ENCODE measurements at regions not wholly inside any gene's neighbourhood (a gene's known extent, or its start where the extent isn't known, plus 50 kb on each side); places are given as distances from the start of the nearest gene placed in this dataset.

DNA sequence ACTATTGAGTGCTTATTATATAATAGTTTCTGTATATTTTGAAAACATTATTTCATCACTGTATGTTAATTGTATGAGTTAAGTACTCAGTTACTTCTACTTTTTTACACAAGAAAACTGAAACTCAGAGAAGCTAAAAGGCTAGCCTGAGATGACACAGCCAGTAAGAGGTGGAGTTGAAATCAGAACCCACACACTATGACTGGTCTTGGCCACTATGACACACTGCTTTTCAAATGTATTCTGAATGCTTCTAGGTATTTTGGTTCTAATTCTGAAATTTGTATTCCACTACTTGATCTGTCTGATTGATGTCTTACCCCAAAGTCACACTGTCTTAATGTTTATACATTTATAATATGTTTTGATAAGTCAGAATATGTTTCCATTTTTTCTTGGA is 181.8 kb downstream of the ZDHHC21 start:
- BruUV-seq (replicated peaks): no TSS peak
- Histone ChIP-seq H3K9me2 (replicated peaks; ENCODE audit: low read length) (no peaks in the 10 kb centered on the region), H3K4me3 (ENCODE audit: low read length) (no peak overlapping the region), H4K20me1 (ENCODE audit: low read length) (no peaks in the 10 kb centered on the region), H3F3A (ENCODE audit: low read length, unreplicated experiment) (no peaks in the 10 kb centered on the region), H3K27ac (ENCODE audit: low read length) (no peak overlapping the region), H2AFZ (ENCODE audit: low read length) (no peak overlapping the region), H3K4me1 (ENCODE audit: insufficient read depth, low read length) (no peaks in the 10 kb centered on the region), H3K27me3 (ENCODE audit: low read length) (no peaks in the 10 kb centered on the region), H3K9me3 (ENCODE audit: low read length) (no peaks in the 10 kb centered on the region), H3K79me2 (ENCODE audit: low read length) (no peaks in the 10 kb centered on the region), H3K9ac (ENCODE audit: low read length) (no peak overlapping the region), H3K36me3 (ENCODE audit: low read depth, low read length) (no peaks in the 10 kb centered on the region), H3K4me2 (ENCODE audit: low read length) (no peak overlapping the region)
- ATAC-seq (no peak), DNase-seq (peak; percentile 14)
- ChIA-PET POLR2A (ENCODE audit: unreplicated experiment) (no interaction called here), CTCF (no interaction called here)
- TF ChIP-seq EZH2 (IDR thresholded peaks at IDR 0.05; ENCODE audit: low read length, unreplicated experiment) (no peak), EZH2phosphoT487 (IDR thresholded peaks at IDR 0.05; ENCODE audit: borderline replicate concordance, low read length) (no peak)
- TF ChIP-seq, protein P1, sequence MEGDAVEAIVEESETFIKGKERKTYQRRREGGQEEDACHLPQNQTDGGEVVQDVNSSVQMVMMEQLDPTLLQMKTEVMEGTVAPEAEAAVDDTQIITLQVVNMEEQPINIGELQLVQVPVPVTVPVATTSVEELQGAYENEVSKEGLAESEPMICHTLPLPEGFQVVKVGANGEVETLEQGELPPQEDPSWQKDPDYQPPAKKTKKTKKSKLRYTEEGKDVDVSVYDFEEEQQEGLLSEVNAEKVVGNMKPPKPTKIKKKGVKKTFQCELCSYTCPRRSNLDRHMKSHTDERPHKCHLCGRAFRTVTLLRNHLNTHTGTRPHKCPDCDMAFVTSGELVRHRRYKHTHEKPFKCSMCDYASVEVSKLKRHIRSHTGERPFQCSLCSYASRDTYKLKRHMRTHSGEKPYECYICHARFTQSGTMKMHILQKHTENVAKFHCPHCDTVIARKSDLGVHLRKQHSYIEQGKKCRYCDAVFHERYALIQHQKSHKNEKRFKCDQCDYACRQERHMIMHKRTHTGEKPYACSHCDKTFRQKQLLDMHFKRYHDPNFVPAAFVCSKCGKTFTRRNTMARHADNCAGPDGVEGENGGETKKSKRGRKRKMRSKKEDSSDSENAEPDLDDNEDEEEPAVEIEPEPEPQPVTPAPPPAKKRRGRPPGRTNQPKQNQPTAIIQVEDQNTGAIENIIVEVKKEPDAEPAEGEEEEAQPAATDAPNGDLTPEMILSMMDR (conservative IDR thresholded peaks at IDR 0.05; ENCODE audit: low read depth, low read length): no peak
- intact Hi-C loops (cut with micrococcal nuclease): no loop called here

- Histone ChIP-seq H3K9me2 (replicated peaks; ENCODE audit: low read length) (no peaks in the 10 kb centered on the region), H3K36me3 (ENCODE audit: low read depth, low read length) (no peaks in the 10 kb centered on the region), H3K4me2 (ENCODE audit: low read length) (no peak overlapping the region), H3K27ac (ENCODE audit: low read length) (no peak overlapping the region), H3K27me3 (ENCODE audit: low read length) (no peaks in the 10 kb centered on the region), H3K9ac (ENCODE audit: low read length) (no peak overlapping the region), H3K9me3 (ENCODE audit: low read length) (no peaks in the 10 kb centered on the region), H2AFZ (ENCODE audit: low read length) (no peak overlapping the region), H3K79me2 (ENCODE audit: low read length) (no peaks in the 10 kb centered on the region), H3K4me3 (ENCODE audit: low read length) (no peak overlapping the region), H3F3A (ENCODE audit: low read length, unreplicated experiment) (no peaks in the 10 kb centered on the region), H4K20me1 (ENCODE audit: low read length) (no peaks in the 10 kb centered on the region), H3K4me1 (ENCODE audit: insufficient read depth, low read length) (no peaks in the 10 kb centered on the region)
- TF ChIP-seq, protein P1 (conservative IDR thresholded peaks at IDR 0.05; ENCODE audit: low read depth, low read length): no peak
- TF ChIP-seq EZH2 (IDR thresholded peaks at IDR 0.05; ENCODE audit: low read length, unreplicated experiment): no peak
- TF ChIP-seq EZH2phosphoT487 (IDR thresholded peaks at IDR 0.05; ENCODE audit: borderline replicate concordance, low read length): no peak
- no peak for ATAC-seq
- BruUV-seq (replicated peaks): no TSS peak
- intact Hi-C loops (cut with micrococcal nuclease): no loop called here
- CTCF ChIA-PET: no interaction called here
- DNase-seq: no peak
- POLR2A ChIA-PET (ENCODE audit: unreplicated experiment): no interaction called here
These were observed 184.3 kb downstream of the ZDHHC21 start for GRCh38 chr9:14508884-14509283.

DNA sequence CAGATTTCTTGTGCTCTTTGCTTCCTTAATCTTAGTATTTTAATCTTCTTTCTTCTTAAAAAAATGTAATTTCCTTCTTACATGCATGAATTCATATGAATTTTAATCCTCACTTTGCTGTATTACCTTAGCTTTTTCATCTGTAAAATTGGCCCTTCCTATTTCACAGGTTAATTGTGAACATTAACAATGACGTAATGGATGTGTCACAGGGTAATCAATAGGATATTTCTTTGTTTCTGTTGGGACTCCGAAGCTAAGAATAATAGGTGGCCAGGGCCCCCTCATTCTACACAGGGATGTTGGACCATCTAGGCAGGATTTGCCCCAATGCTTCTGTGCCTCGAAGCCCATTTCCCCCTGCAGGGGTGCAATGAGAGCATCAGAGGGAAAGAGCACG is 187.4 kb upstream of the NFIB start:
- H3K79me2 ChIP-seq (ENCODE audit: low read length): no peaks in the 10 kb centered on the region
- DNase-seq: no peak
- H4K20me1 ChIP-seq (ENCODE audit: low read length): no peaks in the 10 kb centered on the region
- intact Hi-C loops (cut with micrococcal nuclease): no loop called here
- H3K4me1 ChIP-seq (ENCODE audit: insufficient read depth, low read length): no peaks in the 10 kb centered on the region
- no peak overlapping the region for H3K27ac ChIP-seq (ENCODE audit: low read length)
- no peaks in the 10 kb centered on the region for H3F3A ChIP-seq (ENCODE audit: low read length, unreplicated experiment)
- H3K4me2 ChIP-seq (ENCODE audit: low read length): no peak overlapping the region
- no peak overlapping the region for H3K9ac ChIP-seq (ENCODE audit: low read length)
- TF ChIP-seq EZH2 (IDR thresholded peaks at IDR 0.05; ENCODE audit: low read length, unreplicated experiment): no peak
- TF ChIP-seq, protein P1 (conservative IDR thresholded peaks at IDR 0.05; ENCODE audit: low read depth, low read length): no peak
- TF ChIP-seq EZH2phosphoT487 (IDR thresholded peaks at IDR 0.05; ENCODE audit: borderline replicate concordance, low read length): no peak
- ChIA-PET CTCF (no interaction called here), POLR2A (ENCODE audit: unreplicated experiment) (no interaction called here)
- BruUV-seq (replicated peaks): no TSS peak
- no peaks in the 10 kb centered on the region for H3K9me3 ChIP-seq (ENCODE audit: low read length)
- H3K27me3 ChIP-seq (ENCODE audit: low read length): 0 out of 2 replicates have a peak, but pooled peaks cover 10% of the 10 kb centered on the region
- no peak overlapping the region for H3K4me3 ChIP-seq (ENCODE audit: low read length)
- no peaks in the 10 kb centered on the region for H3K36me3 ChIP-seq (ENCODE audit: low read depth, low read length)
- H2AFZ ChIP-seq (ENCODE audit: low read length): no peak overlapping the region
- no peaks in the 10 kb centered on the region for H3K9me2 ChIP-seq (replicated peaks; ENCODE audit: low read length)
- no peak for ATAC-seq

All from PC-3 (cell line).